Astrocyte (in vitro differentiated cells and primary cell): ENCODE measurements at regions not wholly inside any gene's neighbourhood (a gene's known extent, or its start where the extent isn't known, plus 50 kb on each side); places are given as distances from the start of the nearest gene placed in this dataset.

Experiments
- EZH2 ChIP-seq: IDR thresholded peaks from 2 replicates; pipeline ENCODE4 v1.6.1; 2012; ENCODE audit warnings: mild to moderate bottlenecking, low read length, inconsistent platforms; ENCODE audit not compliant: insufficient read depth
- TF ChIP-seq, protein P1 (sequence below): IDR thresholded peaks from 2 replicates; pipeline ENCODE4 v1.5.1; 2011; ENCODE audit warnings: low read depth, mild to moderate bottlenecking, inconsistent platforms, low read length, moderate library complexity; ENCODE audit not compliant: insufficient read depth

DNA sequence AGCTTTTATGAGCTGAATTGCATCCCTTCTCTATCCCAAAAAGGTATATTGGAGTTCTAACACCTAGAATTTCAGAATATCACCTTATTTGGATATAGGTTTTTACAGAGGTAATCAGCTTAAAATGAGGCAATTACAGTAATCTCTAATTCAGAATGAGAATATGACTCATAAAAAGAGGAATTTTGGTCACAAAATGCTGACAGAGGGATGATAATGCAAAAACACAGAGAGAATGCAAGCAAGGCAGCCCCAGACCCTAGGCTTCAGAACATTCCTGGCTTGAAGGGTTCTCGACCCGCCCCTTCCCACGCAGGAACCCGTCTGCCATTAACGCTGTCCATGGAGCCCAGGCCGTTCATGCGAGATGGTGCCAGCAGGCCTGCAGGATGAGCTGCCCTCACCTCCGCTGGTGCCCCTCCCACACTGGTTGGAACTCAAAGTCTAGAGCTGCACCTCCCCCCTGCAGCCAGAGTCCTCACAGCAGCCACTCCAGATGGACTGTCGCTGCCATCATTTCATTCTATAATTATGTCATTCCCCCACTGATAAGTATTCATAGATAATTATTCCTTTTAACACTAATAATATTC lies 1173.4 kb upstream of the ACO1 start:
- TF ChIP-seq, protein P1, sequence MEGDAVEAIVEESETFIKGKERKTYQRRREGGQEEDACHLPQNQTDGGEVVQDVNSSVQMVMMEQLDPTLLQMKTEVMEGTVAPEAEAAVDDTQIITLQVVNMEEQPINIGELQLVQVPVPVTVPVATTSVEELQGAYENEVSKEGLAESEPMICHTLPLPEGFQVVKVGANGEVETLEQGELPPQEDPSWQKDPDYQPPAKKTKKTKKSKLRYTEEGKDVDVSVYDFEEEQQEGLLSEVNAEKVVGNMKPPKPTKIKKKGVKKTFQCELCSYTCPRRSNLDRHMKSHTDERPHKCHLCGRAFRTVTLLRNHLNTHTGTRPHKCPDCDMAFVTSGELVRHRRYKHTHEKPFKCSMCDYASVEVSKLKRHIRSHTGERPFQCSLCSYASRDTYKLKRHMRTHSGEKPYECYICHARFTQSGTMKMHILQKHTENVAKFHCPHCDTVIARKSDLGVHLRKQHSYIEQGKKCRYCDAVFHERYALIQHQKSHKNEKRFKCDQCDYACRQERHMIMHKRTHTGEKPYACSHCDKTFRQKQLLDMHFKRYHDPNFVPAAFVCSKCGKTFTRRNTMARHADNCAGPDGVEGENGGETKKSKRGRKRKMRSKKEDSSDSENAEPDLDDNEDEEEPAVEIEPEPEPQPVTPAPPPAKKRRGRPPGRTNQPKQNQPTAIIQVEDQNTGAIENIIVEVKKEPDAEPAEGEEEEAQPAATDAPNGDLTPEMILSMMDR, result no peak
- TF ChIP-seq EZH2, result no peak
